Mucosa of descending colon (tissue), 3 donors: ENCODE measurements at regions not wholly inside any gene's neighbourhood (a gene's known extent, or its start where the extent isn't known, plus 50 kb on each side); places are given as distances from the start of the nearest gene placed in this dataset.

Source experiments
- ATAC-seq: fragments of 200-7000 bp; cut with Tn5 transposase; one replicate; pipeline ENCODE4 v1.9.1; 2020; ENCODE audit warnings: mild to moderate bottlenecking, moderate library complexity
- DNase-seq, 3 donors: peaks; one replicate each; pipeline ENCODE4 v3.0.0-alpha.2; 2020
- H3K36me3 ChIP-seq: fragments of 200-600 bp; one replicate; pipeline ENCODE4 v1.8.0; 2021; ENCODE audit warnings: low read depth, mild to moderate bottlenecking
- H3K4me1 ChIP-seq: fragments of 200-600 bp; one replicate; pipeline ENCODE4 v1.8.0; 2021; ENCODE audit warnings: low read depth, mild to moderate bottlenecking
- H3K4me3 ChIP-seq: fragments of 200-600 bp; one replicate; pipeline ENCODE4 v1.8.0; 2021; ENCODE audit warnings: mild to moderate bottlenecking
- H3K9me3 ChIP-seq: fragments of 200-600 bp; one replicate; pipeline ENCODE4 v1.8.0; 2021; ENCODE audit warnings: mild to moderate bottlenecking
- CTCF ChIP-seq: fragments of 200-600 bp; IDR thresholded peaks from one replicate; pipeline ENCODE4 v1.8.0; 2022; ENCODE audit warnings: antibody characterized with exemption, mild to moderate bottlenecking
- intact Hi-C, 2 donors: fragments of 100-400 bp; cut with DNase I in 1 of 2; cut with micrococcal nuclease in 1 of 2; formaldehyde crosslinking; loops; one replicate each; pipeline versions ENCODE4 v1.11.0 to v1.11.1; 2022; cut with DNase I, micrococcal nuclease
- donor health status: DM: no; HTN: no; CAD: no; lungs with moderate emphysema.
- donor health status: DM: no; HTN: no; CAD: no.
- donor health status: DM: no; HTN: yes; CAD: no.

- H3K36me3 ChIP-seq = no peaks in the 10 kb centered on the region
- ATAC-seq (no peak), DNase-seq (no peak)
- H3K4me3 ChIP-seq = no peak overlapping the region
- H3K9me3 ChIP-seq = no peaks in the 10 kb centered on the region
- no peak for TF ChIP-seq CTCF
- no peaks in the 10 kb centered on the region for H3K4me1 ChIP-seq
- intact Hi-C loops = no loop called here
These were observed 594.8 kb upstream of the ANO3 start for GRCh38 chr11:25737071-25737675.

- ATAC-seq (no peak), DNase-seq (no peak)
- intact Hi-C loops = no loop called here
- H3K4me3 ChIP-seq = no peak overlapping the region
- no peak for TF ChIP-seq CTCF
- no peaks in the 10 kb centered on the region for H3K36me3 ChIP-seq
- no peaks in the 10 kb centered on the region for H3K4me1 ChIP-seq
- H3K9me3 ChIP-seq = no peaks in the 10 kb centered on the region
These were observed 590.0 kb upstream of the ANO3 start for GRCh38 chr11:25741886-25742285.

GRCh38 chr11:25742800-25743199 lies 589.1 kb upstream of the ANO3 start:
- no peak for TF ChIP-seq CTCF
- intact Hi-C loops = no loop called here

GRCh38 chr11:25755381-25755780 lies 576.5 kb upstream of the ANO3 start:
- ATAC-seq (no peak), DNase-seq (no peak)
- Histone ChIP-seq H3K4me3 (no peak overlapping the region), H3K36me3 (no peaks in the 10 kb centered on the region), H3K9me3 (no peaks in the 10 kb centered on the region), H3K4me1 (no peaks in the 10 kb centered on the region)
- no peak for TF ChIP-seq CTCF
- intact Hi-C loops = no loop called here

More at GRCh38 chr11:25742800-25743199, 589.1 kb upstream of the ANO3 start:
- Histone ChIP-seq H3K9me3 (no peaks in the 10 kb centered on the region), H3K36me3 (no peaks in the 10 kb centered on the region), H3K4me1 (no peaks in the 10 kb centered on the region), H3K4me3 (no peak overlapping the region)
- DNase-seq (no peak), ATAC-seq (no peak)

DNA sequence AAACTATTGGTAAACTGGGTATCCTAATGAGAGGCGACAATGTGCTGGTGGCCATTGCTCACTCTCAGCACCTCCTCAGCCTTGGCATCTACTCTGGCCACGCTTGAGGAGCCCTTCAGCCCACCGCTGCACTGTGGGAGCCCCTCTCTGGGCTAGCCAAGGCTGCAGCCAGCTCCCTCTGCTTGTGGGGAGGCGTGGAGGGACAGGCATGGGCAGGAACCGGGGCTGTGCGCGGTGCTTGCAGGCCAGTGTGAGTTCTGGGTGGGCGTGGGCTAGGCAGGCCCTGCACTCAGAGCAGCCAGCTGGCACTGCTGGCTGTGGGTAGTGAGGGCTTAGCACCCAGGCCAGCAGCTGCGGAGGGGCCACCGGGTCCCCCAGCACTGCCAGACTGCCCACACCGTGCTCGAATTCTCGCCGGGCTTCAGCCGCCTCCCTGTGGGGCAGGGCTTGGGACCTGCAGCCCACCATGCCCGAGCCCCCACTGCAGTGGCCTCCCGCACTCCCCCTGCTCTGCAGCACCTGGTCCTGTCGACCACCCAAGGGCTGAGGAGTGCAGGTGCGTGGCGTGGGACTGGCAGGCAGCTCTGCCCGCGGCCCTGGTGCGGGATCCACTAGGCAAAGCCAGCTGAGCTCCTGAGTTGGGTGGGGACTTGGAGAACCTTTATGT lies 575.9 kb upstream of the ANO3 start:
- intact Hi-C loops = no loop called here
- Histone ChIP-seq H3K4me3 (no peak overlapping the region), H3K36me3 (no peaks in the 10 kb centered on the region), H3K4me1 (no peaks in the 10 kb centered on the region), H3K9me3 (no peaks in the 10 kb centered on the region)
- ATAC-seq (no peak), DNase-seq (peak in 1 of 3 donors; percentile 12)
- TF ChIP-seq CTCF = no peak
